ENCODE measurements at regions not wholly inside any gene's neighbourhood (a gene's known extent, or its start where the extent isn't known, plus 50 kb on each side); places are given as distances from the start of the nearest gene placed in this dataset.

DNA sequence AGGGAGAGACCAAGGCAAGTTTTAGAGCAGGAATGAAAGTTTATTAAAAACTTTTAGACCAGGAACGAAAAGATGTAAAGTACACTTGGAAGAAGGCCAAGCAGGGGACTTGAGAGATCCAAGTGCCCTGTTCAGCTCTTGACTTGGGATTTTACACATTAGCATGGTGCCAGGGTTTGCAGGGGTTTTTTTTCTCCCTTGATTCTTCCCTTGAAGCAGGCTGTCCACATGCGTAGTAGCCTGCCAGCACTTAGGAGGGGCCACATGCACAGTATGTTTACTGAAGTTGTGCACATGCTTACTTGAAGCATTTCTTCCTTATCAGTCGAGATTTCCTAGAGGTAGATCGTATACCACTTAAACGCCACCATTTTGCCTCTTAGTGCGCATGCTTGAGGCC, 277.5 kb upstream of the AGTR1 start:
- H3K9me3 Mint-ChIP-seq: peaks cover 2% of the 10 kb centered on the region
- H3K4me1 Mint-ChIP-seq: no peaks in the 10 kb centered on the region
- H3K27me3 Mint-ChIP-seq: no peaks in the 10 kb centered on the region
- no peak overlapping the region for H3K27ac Mint-ChIP-seq
- no peaks in the 10 kb centered on the region for H3K36me3 Mint-ChIP-seq
- no peak overlapping the region for H3K4me3 Mint-ChIP-seq
- CTCF ChIA-PET: no interaction called here
- no peak for DNase-seq

DNA sequence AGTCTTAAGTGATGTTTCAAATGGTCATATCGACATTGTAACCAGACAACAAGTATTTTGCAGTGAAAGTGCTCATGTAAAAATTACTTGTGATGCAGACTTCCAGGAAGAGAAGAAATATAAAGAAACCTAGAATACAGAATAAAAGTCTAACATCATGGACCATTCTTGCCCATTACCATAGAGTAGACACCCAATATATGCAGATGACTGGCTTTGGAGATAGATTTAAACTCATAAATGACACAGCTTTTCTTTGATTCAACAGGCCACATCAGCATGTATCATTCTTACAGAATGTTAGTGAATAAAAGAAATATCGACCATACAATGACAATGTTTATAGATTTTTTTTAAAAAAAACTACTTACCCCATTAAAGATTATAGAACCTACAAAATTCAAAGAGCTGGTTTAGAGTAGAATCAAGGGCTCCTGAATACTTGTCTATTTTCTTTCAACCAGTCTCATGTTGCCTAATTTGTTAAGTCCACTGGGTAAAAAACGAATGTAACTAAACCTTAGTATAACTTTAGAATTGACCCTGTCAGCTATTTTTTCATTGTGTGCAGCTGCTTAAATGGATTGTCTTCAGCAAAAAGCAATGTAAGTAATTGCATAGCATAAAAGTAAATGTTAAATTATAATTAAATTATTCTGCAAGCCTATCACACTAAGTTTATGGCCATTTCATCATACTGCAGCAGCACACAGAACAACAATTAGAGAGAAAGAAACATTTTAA, 268.7 kb upstream of the AGTR1 start:
- CTCF ChIA-PET: no interaction called here
- H3K4me1 Mint-ChIP-seq: no peaks in the 10 kb centered on the region

GRCh38 chr3:148433665-148434064, 264.0 kb upstream of the AGTR1 start:
- peaks cover 2% of the 10 kb centered on the region for H3K9me3 Mint-ChIP-seq
- H3K4me1 Mint-ChIP-seq: no peaks in the 10 kb centered on the region
- no peak overlapping the region for H3K27ac Mint-ChIP-seq
- H3K4me3 Mint-ChIP-seq: no peak overlapping the region
- no peaks in the 10 kb centered on the region for H3K36me3 Mint-ChIP-seq
- H3K27me3 Mint-ChIP-seq: no peaks in the 10 kb centered on the region
- no peak for DNase-seq
- CTCF ChIA-PET: no interaction called here

More for the DNA sequence above, 268.7 kb upstream of the AGTR1 start:
- no peaks in the 10 kb centered on the region for H3K27me3 Mint-ChIP-seq
- H3K4me3 Mint-ChIP-seq: no peak overlapping the region
- H3K36me3 Mint-ChIP-seq: no peaks in the 10 kb centered on the region
- DNase-seq: no peak
- H3K9me3 Mint-ChIP-seq: peaks cover 6% of the 10 kb centered on the region
- no peak overlapping the region for H3K27ac Mint-ChIP-seq

GRCh38 chr3:148435534-148435933, 262.2 kb upstream of the AGTR1 start:
- Mint-ChIP-seq H3K36me3 (no peaks in the 10 kb centered on the region), H3K9me3 (peaks cover 2% of the 10 kb centered on the region), H3K27ac (no peak overlapping the region), H3K4me3 (no peak overlapping the region), H3K27me3 (no peaks in the 10 kb centered on the region), H3K4me1 (no peaks in the 10 kb centered on the region)
- CTCF ChIA-PET: no interaction called here
- DNase-seq: no peak

GRCh38 chr3:148439254-148439822, 258.4 kb upstream of the AGTR1 start:
- Mint-ChIP-seq H3K4me3 (no peak overlapping the region), H3K27ac (no peak overlapping the region), H3K36me3 (no peaks in the 10 kb centered on the region), H3K9me3 (no peaks in the 10 kb centered on the region), H3K27me3 (no peaks in the 10 kb centered on the region), H3K4me1 (no peaks in the 10 kb centered on the region)
- DNase-seq: no peak
- CTCF ChIA-PET: no interaction called here

DNA sequence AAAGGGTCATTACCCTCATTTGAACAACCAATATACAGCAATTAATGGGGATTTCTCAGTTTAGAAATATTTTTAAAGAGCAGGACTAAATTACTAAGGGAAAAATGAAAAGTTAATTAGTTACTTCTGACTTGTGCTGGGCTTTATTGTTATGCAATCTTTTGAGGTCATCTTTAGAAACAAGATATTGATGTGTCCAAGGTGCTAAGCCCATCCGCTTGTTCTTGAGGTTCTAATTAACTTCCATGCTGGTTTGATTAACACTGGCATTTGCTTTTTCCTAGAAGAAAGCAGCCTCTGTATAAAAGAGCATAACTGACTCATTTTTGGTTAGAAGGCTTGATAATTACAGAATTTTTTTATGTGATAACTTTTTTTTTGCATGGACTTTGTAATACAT, 256.5 kb upstream of the AGTR1 start:
- Mint-ChIP-seq H3K4me1 (no peaks in the 10 kb centered on the region), H3K27me3 (no peaks in the 10 kb centered on the region), H3K36me3 (no peaks in the 10 kb centered on the region), H3K27ac (no peak overlapping the region), H3K4me3 (no peak overlapping the region), H3K9me3 (no peaks in the 10 kb centered on the region)
- DNase-seq: no peak
- CTCF ChIA-PET: no interaction called here

- no peaks in the 10 kb centered on the region for H3K36me3 Mint-ChIP-seq
- H3K4me1 Mint-ChIP-seq: no peaks in the 10 kb centered on the region
- DNase-seq: no peak
- no peaks in the 10 kb centered on the region for H3K9me3 Mint-ChIP-seq
- no peak overlapping the region for H3K4me3 Mint-ChIP-seq
- CTCF ChIA-PET: no interaction called here
- no peaks in the 10 kb centered on the region for H3K27me3 Mint-ChIP-seq
- H3K27ac Mint-ChIP-seq: no peak overlapping the region
These were observed 246.9 kb upstream of the AGTR1 start for GRCh38 chr3:148450819-148451218.

DNA sequence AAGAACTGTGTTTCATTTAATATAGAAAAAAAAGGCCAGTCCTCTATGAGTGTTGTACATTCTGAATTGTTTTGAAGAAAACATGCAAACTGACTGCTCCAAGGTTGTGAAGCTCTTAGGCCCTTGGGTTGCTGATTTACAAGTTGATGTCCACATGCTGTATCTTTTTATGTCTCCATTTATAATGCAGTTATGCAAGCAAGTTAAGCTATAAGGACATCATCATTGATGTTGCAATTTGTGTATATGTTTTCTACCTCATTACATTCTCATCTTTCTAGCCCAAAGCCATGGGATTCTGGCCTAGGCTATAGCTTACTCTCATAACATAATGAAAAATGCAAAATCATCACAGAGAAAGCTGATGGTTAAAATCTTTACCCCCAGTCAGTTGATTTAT, 245.7 kb upstream of the AGTR1 start:
- no peak overlapping the region for H3K4me3 Mint-ChIP-seq
- DNase-seq: no peak
- no peaks in the 10 kb centered on the region for H3K9me3 Mint-ChIP-seq
- no peaks in the 10 kb centered on the region for H3K27me3 Mint-ChIP-seq
- CTCF ChIA-PET: no interaction called here
- no peaks in the 10 kb centered on the region for H3K4me1 Mint-ChIP-seq
- no peak overlapping the region for H3K27ac Mint-ChIP-seq
- H3K36me3 Mint-ChIP-seq: no peaks in the 10 kb centered on the region

GRCh38 chr3:148453781-148454191, 243.9 kb upstream of the AGTR1 start:
- H3K27ac Mint-ChIP-seq: no peak overlapping the region
- DNase-seq: no peak
- no peaks in the 10 kb centered on the region for H3K4me1 Mint-ChIP-seq
- no peaks in the 10 kb centered on the region for H3K36me3 Mint-ChIP-seq
- no peaks in the 10 kb centered on the region for H3K27me3 Mint-ChIP-seq
- no peak overlapping the region for H3K4me3 Mint-ChIP-seq
- no peaks in the 10 kb centered on the region for H3K9me3 Mint-ChIP-seq
- CTCF ChIA-PET: no interaction called here

DNA sequence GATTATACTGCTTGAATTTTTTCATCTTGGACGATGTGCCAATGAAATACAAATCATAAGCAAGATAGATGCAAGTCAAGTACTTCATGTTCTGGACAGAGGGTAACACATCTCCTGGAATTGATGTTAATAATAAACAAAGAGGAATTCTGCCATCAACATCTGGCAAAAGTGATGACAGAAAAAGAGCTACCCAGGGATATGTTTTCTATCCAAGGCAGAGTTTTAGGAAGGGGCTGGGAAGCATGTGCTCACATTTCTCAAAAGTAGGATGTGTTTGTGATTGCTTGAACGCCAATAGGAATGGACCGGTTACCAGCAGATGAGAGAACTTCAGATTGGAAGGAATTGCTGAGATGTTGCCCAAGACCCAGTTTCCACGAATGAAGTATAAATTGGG, 242.6 kb upstream of the AGTR1 start:
- CTCF ChIA-PET: no interaction called here

DNA sequence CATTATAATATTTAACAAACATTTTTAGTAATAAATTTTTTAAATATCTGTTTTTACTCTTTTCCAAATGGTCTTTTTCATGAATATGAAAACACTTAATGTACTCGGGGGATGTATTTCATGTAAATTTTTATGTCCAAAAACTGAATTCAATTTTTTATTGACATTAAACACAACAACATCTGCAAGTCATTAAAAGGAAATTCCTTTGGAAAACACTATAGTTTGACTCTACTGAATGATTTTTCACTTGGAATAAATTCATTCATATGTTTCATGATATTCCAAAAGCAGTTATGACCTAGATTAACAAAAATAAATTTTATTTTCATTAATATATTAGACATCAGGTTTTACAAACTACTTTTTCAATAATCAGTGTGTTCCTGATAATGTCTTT, 239.8 kb upstream of the AGTR1 start:
- Mint-ChIP-seq H3K4me3 (no peak overlapping the region), H3K4me1 (no peaks in the 10 kb centered on the region), H3K27me3 (no peaks in the 10 kb centered on the region), H3K27ac (no peak overlapping the region), H3K9me3 (no peaks in the 10 kb centered on the region), H3K36me3 (no peaks in the 10 kb centered on the region)
- no peak for DNase-seq
- CTCF ChIA-PET: no interaction called here

More for the DNA sequence above, 242.6 kb upstream of the AGTR1 start:
- Mint-ChIP-seq H3K36me3 (no peaks in the 10 kb centered on the region), H3K4me1 (no peaks in the 10 kb centered on the region), H3K9me3 (no peaks in the 10 kb centered on the region), H3K27ac (no peak overlapping the region), H3K27me3 (no peaks in the 10 kb centered on the region), H3K4me3 (no peak overlapping the region)
- no peak for DNase-seq

- no peak overlapping the region for H3K27ac Mint-ChIP-seq
- H3K36me3 Mint-ChIP-seq: no peaks in the 10 kb centered on the region
- H3K4me1 Mint-ChIP-seq: no peaks in the 10 kb centered on the region
These were observed 237.7 kb upstream of the AGTR1 start for GRCh38 chr3:148459931-148460513.

DNA sequence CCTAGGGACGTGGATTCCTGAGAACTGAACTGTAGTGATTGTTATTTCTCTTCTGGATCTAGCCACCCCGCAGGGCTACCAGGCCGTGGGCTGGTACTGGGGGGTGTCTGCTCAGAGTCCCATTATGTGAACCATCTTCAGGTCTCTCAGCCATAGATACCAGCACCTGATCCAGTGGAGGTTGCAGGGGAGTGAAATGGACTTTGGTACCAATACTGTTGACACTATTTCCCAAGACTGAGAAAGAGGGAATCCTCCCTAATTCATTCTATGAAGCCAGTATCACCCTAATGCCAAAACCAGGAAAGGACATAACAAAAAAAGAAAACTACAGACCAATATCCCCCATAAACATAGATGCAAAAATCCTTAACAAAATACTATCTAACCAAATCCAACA, 237.0 kb upstream of the AGTR1 start:
- CTCF ChIA-PET: no interaction called here
- Mint-ChIP-seq H3K27ac (no peak overlapping the region), H3K36me3 (no peaks in the 10 kb centered on the region), H3K4me3 (no peak overlapping the region), H3K4me1 (no peaks in the 10 kb centered on the region), H3K9me3 (no peaks in the 10 kb centered on the region), H3K27me3 (no peaks in the 10 kb centered on the region)
- no peak for DNase-seq

More at GRCh38 chr3:148459931-148460513, 237.7 kb upstream of the AGTR1 start:
- Mint-ChIP-seq H3K27me3 (no peaks in the 10 kb centered on the region), H3K4me3 (no peak overlapping the region), H3K9me3 (no peaks in the 10 kb centered on the region)
- CTCF ChIA-PET: no interaction called here
- no peak for DNase-seq

DNA sequence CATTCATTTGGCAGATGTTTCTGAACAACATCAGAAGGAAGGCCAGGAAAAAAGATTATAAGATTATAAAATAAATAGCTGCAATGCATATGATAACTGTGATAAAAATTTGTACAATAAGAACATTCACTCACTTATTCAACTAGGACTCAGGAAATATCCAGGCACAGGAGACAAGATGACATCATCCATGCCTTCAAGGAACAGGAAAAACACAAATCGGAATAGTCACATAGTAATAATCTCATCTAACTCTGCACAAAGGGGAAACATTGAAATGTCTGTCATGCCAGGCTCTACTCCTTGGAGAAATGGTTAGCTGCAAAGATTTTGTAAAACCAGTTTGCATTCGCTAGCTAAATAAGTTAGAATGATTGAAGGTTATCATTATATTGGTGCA, 233.5 kb upstream of the AGTR1 start:
- Mint-ChIP-seq H3K36me3 (no peaks in the 10 kb centered on the region), H3K4me3 (no peak overlapping the region), H3K4me1 (no peaks in the 10 kb centered on the region), H3K9me3 (no peaks in the 10 kb centered on the region), H3K27ac (no peak overlapping the region), H3K27me3 (no peaks in the 10 kb centered on the region)
- no peak for DNase-seq
- CTCF ChIA-PET: no interaction called here

- CTCF ChIA-PET: no interaction called here
- Mint-ChIP-seq H3K9me3 (no peaks in the 10 kb centered on the region), H3K4me3 (no peak overlapping the region), H3K27ac (no peak overlapping the region), H3K4me1 (no peaks in the 10 kb centered on the region), H3K27me3 (no peaks in the 10 kb centered on the region), H3K36me3 (no peaks in the 10 kb centered on the region)
- no peak for DNase-seq
These were observed 231.6 kb upstream of the AGTR1 start for GRCh38 chr3:148466143-148466542.
